ENCODE measurements at regions not wholly inside any gene's neighbourhood (a gene's known extent, or its start where the extent isn't known, plus 50 kb on each side); places are given as distances from the start of the nearest gene placed in this dataset.

DNA sequence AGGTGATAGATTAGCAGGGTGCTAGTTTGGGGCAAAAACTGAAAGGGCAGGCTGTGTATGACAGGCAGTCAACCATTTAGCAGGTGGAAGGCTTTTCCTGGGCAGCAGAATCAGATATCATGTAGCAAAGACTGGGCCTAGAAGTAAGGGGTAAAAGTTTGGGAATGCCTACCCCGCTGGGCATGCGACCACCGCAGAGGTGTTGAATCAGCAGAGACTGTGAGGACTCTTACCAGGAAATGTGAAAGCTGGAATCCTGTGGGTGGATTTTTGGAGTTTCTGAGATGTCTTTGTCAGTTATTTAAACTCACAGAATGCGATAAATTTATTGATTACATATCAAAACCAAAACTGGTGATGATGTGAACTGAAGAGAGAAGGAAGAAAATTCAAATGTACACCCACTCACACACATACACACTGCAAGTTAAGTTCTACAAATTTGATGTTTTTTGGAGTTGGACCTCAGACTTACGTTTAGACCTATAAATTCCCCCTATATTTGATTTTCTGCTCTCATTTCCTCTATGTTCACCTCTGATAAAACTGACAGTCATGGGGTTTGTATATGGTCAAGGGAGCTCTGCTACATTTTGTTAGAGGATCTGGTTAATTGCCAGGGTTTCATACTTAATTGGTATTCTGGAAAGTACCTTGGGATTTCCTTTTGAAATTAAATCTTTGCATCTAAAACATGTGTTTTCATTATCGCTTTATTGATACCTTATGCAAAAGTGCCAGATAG is 333.6 kb downstream of the CSNK1G3 start:
- no peak for DNase-seq

DNA sequence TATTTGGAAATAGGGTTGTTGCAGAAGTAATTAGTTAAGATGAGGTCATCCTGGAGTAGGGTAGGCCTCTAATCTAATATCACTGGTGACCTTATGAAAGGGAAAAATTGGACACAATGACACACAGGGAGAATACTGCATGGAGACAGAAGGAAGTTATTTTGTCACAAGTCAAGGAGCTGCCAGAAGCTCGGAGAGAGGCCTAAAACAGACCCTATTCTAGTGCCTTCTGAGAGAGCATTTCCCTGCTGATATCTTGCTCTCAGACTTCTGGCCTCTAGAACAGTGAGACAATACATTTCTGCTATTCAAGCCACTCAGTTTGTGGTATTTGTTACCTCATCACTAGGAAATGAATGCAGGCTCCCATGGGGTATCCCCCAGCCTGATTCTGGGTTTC is 332.9 kb downstream of the CSNK1G3 start:
- no peak for DNase-seq

DNA sequence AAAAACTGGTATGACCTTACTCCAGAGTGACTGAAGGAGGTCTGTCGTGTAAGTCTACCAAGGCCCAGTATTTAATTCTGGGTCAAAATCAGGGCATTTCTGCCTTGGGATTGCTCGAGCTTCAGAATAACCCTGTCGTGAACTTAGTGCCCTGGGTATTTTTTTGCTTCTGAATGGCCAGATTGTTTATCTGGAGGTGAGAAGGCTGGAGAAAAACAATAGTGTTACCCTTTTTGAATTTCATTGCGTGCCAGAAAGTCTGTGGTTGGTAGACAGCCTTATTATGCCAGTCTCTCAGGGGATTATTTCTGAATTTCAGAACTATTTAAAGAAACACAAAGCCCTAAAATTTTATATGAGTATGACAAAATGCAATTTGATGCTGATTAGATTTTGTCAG is 323.4 kb downstream of the CSNK1G3 start:
- DNase-seq: no peak

DNA sequence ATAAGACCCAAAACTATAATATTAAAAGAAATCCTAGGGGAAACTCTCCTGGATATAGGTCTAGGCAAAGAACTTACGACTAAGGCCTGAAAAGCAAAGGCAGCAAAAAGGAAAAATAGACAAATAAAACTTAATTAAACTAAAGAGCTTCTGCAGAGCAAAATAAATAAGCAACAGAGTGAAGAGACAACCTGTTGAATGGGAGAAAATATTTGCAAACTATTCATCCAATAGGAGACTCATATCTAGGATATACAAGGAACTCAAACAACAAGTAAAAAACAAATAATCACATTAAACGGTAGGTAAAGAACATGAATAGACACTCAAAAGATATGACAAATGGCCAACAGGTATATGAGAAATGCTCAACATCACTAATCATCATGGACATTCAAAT is 318.6 kb downstream of the CSNK1G3 start:
- no peak for DNase-seq

DNA sequence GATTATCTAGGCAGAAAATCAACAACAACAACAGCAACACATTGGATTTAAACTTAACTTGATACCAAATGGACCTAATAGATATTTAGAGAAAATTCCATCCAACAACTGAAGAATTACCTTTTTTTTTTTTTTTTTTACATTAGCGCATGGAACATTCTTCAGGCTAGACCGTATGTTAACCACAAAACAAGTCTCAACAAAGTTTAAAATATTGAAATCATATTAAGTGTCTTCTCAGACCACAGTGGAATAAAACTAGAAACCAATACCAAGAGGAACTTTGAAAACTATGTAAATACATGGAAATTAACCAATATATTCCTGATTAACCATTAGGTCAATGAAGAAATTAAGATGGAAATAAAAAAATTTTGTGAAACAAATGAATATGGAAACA is 315.8 kb downstream of the CSNK1G3 start:
- DNase-seq: no peak

DNA sequence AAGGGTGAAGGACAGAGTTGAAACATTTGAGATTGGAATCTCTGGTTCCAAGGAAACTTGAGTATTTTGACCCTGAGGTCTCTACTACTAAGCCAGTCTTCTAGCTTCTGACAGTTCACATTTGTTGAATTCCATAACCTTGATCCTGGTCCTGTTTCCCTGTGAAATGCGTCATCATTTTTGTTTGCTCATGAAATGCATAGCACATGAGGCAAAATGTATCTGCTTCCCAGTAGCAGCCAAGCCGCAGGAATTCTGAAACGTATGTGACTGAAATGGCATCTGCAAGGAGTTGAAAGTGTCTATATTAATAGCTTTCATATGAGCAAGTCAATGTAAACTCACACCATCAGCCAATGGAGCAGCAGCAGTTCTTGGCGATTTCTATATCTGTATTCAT is 307.9 kb downstream of the CSNK1G3 start:
- no peak for DNase-seq

DNA sequence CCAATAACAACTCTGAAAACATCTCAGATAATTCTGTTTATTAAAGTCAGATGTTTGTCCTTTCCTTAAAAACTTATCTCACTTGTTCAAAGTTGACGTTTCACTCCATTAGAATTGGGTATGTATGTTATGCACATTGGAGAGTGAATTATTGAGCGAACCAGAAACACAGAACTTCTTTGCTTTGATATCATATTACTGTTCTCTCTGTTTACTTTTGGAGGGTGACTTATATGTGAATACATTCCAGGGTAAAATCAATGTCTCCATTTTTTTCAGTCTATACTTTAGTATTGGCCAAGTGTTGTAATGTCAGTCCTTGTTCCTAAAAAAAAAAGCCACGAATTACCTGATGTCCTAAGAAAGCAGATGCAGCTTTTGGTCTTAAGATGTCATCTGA is 307.4 kb downstream of the CSNK1G3 start:
- DNase-seq: no peak

DNA sequence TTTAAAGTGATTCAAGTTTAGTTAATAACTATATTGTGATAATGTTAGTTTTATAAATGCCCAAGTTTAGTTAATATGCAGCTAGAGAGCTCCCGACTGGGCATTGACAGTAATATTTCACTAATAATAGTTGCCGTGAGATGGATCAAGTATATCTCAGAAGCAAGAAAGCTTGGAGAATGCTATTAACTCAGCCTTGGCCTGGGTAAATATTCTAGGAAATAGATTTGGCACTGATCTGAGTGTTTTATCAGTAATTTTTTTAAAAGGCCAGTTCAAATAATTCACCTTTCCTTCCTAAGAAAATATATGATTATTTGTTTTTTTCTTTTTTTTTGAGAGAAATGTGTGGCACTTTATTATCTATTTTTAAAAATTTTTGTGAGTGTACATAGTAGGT is 305.3 kb downstream of the CSNK1G3 start:
- no peak for DNase-seq

DNA sequence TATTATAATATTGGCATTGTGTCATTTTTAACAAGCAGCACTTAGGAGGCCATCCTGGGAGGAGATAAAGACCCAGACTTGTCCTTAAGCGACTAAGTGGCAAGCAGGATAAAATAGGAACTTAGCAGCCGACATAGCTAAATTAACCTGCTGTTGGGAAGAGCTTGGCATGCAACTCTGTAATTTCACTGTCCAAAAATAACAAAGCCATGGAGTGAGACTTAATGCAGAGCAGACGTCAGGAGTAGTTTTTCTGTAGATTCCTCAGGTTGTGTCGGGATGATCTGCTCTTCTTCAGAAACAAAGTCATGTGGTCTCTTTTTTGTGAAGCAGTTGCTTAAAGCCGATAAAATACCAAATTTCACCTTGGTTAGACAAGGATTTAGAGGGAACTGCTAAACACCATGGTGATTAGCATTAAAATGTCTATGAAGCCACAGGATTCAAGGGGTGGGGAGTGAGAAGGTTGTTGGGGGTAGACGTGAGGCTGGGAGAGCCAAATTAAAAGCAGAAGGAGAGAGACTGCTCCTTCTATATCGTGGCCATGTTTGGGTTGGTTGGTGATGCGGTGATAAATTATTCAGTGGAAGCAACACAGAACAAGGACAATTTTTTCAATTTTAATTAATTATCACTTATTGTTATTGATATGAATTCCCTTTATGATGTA is 303.0 kb downstream of the CSNK1G3 start:
- DNase-seq: no peak

DNA sequence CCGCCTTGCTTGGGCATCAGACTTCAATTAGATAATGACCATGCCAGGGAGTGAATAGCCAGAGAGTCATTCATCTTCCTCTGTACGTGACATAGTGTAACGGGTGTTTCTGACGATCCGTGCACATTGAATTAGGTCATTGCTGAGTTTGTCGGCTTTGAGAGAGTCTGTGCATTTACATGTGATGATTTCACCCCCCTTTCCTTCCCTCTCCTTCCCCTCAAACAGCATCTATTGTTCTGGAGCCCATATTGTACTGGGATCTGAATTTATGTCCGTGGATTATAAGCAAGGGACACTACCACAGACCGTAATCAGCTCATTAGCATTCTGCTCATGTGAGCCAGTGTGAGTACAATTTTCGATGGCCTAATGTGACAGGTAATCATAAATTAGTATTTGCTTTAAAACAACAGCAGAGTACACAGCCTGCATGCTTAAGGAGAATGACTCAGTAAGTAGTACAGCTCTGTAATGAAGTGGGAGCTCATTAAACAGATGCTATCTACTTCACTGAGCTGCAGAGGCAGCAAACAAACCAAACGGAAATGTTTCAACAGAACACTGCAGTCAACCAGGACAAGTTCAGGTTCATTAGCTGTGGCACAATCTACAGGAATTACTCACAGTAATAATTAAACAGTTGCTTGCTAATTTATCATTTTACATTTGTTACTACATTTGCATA is 302.1 kb downstream of the CSNK1G3 start:
- DNase-seq: no peak

DNA sequence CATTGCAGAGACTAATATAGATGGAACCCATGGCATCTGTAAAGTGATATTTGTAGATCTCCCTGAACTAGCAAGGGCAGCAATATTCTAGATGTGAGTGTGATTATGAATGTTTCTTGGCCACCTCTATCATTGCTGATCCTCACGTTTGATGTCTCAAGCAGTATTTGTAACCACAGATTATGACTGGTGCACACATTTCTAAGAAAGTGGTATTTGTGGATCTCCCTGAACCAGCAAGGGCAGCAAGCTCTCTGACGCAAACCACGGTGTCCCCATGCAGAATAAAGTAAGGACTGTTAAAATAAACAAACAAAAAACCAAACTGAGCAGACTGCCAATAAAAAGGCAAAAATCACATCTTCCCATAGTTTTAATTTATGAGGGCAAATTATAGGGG is 301.3 kb downstream of the CSNK1G3 start:
- no peak for DNase-seq

DNA sequence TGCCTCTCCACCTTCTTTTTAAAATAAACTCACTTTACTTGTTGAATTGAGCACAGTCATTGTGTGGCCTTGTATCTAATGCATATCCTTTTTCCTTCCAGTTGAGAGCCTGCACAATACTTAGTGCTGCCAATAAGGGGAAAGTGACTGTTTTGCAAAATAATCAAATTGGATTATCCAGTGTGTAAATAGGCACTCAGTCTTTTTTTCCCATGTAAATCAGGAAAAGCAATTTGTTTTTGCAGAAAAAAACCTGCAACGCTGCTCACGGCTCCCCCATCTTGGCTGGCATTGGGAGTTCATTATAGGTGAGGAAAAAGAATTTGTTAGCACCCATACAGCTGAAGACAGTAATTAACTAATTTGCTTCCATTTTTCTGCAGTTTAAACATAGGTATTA is 299.9 kb downstream of the CSNK1G3 start:
- DNase-seq: no peak

DNA sequence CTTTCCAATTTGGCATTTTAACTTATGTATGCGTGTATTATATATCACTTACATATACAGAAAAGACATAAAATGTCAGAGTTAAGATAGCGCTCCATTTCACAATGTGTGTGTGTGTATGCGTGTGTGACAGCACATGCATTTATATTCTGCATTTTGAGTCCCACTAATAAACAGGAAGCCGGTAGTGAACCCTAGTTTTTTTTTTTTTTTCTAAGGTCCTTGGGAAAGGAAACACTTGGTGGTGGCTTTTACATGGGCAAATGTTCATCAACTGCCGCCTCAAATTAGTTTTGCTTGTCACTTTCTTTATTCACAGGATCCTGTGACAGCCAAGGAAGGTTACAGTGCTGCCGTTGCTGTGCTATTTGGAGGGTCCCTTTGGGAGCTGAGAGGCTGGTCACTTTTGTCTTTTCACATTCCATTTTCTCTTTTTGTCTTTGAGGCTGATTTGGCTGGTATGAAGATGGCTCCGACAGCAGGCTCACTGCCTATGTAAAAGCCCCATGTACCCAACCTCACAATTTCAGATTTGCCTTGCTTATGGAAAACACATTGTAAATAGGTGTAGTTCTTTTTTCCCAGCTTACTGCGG is 298.9 kb downstream of the CSNK1G3 start:
- no peak for DNase-seq

DNA sequence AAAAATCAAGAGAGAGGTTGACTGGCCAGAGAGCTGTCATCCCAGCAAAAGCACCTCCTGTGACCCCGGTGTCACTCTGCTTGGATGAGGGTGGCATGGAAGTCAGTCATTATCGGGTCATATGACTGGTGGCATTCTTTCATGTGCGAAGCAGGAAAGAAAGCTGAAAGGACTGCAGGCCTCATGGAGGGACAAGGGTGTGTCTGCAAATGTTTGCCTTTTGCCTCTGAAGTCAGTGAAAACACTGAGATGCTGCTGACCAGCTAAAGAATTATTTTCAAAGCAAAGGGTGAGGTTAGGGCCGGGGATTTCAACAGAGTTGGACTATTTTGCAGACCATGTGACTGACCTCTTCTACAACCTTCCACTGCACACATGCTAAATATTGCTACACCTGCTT is 298.3 kb downstream of the CSNK1G3 start:
- DNase-seq: no peak

DNA sequence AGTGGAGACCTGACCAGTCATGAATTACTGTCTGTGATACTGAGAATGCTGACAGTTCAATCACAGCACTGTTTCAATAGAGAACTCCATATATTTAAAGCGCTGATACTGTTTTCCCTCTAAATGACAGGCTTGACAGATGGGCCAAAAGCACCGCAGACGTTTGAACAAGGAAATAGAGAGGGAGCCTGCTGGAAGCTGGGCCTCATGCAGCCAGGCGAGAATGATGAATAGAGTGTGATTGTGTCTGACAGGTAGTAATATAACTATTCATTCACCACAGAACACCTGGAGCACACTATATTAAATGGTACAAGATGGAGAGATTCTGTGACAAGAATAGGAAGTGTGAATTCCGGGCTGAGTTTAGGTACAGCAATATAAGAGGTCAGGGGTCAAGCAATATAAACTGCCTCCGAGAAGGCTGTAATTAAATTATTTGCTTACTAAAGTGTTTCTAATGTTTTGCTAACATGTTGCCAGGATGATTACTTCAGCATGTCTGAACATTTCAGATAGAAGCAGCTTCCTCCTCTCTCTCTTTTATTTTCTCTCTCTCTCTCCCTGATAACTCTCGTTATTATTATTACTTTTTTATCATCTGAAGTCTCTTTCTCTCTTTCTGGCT is 297.7 kb downstream of the CSNK1G3 start:
- DNase-seq: no peak

DNA sequence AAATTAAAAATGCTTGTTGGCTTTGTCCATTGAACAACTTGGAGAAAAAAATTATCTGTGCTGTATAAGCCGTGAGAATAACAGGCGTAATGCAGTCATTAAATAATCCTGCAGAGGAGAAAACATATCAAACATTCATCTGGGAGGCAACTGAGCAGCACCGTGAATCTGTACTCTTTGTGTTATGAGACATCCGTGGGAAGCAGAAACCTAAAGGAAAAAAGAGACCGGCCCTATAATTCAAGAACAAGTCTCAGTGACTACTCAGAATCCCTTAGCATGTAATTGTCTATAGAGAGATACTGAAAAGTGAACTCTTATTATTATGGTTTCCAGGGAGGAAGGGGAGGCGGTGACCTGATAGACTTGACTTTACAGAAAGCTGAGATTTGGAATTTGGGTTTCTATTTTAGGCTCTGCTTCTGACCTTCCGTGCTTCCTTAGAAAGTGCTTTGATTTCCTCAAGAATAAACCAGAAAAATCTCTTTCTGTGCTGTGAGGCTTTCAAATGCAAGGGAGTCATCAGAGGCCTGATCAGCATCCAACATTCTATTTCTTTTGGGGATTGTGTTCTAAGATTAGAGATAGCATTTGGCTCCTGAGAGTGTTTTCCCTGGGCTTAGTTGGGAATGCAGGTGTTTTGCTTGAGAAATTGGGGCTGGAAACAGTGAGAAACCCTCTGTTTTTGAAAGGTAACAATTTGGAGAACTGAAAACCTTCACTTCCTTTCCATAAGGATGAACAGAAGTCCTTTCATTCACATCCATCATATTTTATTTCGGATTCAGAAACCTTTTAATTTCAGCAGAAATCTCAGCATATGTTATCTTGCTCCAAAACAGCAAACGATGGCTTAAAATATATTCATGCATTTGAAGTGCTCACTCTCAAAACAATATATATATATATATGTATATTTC is 296.7 kb downstream of the CSNK1G3 start:
- no peak for DNase-seq

DNA sequence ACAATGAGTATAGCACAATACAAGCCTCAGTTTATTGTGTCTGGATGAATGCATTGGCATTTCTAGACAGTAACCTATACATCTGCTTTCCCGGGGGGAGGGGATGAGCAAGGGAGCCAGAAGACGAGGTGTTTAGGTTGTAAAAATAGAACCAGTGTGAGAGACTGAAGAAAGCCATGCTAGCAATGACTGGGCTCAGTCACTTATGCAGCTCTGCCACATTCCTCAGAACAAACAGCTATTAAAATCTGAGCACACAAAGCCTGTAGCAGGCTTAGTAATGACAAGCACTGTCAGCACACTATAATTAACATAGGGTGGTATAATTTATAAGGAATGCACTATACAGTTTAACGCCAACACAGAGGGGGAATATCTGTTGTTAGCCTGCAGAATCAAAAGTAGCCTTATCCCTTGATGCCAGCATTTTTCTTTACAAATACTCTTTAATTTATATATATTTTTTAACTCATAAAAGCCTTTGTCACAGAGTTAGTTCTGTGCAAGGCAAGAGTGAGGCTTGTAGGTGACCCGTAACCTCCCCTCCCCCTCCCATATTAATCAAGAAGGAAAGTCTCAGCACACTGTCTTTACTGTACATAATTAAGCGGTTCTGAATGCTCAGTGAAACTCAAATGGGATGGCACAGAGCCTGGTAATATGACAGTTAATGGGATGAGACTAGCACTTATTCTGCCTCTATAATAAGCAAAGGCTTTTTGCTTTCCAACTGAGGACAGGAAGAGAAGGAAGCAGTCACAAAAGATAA is 295.4 kb downstream of the CSNK1G3 start:
- DNase-seq: no peak

DNA sequence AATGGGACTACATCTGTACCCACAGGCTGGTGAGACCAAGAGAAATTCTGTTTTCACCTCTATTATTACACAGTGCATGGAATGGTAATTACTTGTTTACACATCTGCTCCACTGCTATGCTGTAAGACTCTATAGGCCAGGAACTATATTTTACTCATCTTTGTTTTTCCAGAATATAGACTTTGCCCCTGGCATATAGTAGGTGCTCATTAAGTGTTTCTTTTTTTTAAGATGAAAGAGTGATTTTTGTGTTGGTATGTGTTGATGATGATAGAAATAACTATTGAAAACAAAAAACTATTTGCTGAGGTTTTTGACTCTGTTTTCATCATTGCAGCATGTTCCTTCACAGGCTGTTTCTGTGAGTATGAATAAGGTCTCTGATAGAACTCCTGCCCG is 294.7 kb downstream of the CSNK1G3 start:
- no peak for DNase-seq

DNA sequence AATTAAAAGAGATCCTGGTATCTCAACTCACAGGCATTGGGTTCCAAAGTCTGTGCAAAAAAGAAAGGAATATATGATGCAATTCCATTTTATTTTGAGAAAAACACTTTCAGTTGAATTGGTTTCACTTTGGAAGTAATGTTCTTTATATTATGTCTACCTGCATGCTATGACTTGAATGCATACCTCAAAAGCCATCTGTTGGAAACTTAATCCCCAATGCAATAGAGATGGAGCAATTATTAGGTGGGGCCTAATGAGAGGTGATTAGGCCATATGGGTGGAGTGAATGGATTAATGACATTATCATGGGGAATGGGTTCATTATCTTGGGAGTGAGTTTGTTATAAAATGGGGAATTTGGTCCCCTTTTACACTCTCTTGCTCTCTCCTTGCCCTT is 293.3 kb downstream of the CSNK1G3 start:
- DNase-seq: no peak

DNA sequence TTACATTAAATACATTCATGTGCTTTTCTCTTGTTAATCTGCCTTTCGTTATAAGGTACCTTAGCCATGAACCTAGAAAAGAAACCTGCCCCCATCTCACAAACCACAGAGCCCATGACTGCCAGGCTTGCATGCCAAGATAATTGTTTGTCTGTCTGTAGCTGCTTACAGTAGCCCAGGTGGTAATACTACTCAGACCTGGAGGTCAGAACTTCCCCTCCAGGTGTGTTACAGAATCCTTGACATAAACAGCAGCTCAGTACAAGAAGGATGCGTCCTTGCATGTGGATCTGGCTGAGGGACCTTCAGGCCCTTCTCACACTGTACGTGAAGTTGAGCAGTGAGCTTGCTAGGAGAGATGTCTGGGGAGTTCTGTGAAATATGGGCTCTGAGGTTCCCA is 291.4 kb downstream of the CSNK1G3 start:
- DNase-seq: no peak

DNA sequence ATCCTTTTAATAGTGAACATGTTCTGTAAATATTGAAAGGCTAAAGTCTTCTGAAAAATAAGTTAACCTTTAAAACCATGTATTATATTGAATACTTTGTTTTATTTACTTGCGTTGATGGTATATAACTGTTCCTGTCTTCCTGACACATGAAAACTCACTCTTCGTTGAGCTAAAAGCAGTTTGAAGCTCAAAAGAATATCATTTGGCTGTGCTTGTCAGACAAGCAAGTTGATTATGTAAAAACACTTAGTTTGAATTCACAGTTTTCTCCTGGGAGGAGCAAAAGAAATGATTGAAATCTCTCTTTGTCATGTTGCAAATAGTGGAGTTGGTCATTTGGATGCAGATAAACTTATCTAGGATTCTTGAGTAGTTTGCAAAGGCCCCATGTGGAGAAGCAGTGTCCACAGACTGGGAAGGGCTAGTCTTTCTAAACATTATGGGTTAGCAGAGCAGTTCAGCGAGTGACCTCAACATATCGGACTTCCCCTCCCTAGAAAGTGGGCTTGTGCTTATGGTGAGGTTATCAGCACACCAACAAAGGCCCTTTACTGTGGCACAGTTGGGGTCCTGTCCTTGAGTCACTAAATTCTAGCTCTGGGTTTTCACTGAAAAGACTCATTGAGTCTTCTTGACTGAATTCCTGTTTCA is 290.4 kb downstream of the CSNK1G3 start:
- no peak for DNase-seq
